ENCODE measurements at regions not wholly inside any gene's neighbourhood (a gene's known extent, or its start where the extent isn't known, plus 50 kb on each side); places are given as distances from the start of the nearest gene placed in this dataset.

DNA sequence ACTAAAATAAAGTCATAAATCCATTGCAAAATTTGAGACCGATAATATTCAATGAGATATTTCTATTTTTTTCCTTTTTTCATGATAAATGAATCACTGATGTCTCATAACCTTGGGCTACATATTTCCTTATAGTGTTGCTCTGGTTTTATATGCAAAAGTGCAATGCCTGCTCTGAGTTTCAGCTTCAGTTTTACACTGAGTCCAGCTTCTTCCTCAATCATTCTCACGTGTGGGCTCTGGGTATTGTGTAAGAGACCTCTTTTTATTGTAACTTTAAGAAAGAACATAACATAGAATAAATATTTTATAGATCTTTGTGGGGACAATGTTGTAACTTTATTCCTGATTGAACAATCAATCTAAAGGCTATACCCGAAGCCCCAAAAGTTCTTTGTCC lies 280.2 kb upstream of the EDNRB start:
- TF ChIP-seq NFIC (IDR thresholded peaks at IDR 0.05) (no peak), EGR1 (IDR thresholded peaks at IDR 0.05) (no peak), RAD21 (IDR thresholded peaks at IDR 0.05; ENCODE audit: low read depth) (no peak), ZBTB7A (IDR thresholded peaks at IDR 0.05; ENCODE audit: low read depth) (no peak), TCF12 (IDR thresholded peaks at IDR 0.05; ENCODE audit: low read depth) (no peak), YY1 (IDR thresholded peaks at IDR 0.05; ENCODE audit: low read depth) (no peak), TEAD4 (IDR thresholded peaks at IDR 0.05) (no peak), EP300 (IDR thresholded peaks at IDR 0.05; ENCODE audit: borderline replicate concordance) (no peak), CREB1 (IDR thresholded peaks at IDR 0.05; ENCODE audit: low read depth) (no peak), CEBPB (IDR thresholded peaks at IDR 0.05) (no peak)
- TF ChIP-seq, protein P1, sequence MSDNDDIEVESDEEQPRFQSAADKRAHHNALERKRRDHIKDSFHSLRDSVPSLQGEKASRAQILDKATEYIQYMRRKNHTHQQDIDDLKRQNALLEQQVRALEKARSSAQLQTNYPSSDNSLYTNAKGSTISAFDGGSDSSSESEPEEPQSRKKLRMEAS (IDR thresholded peaks at IDR 0.05) = no peak
